ENCODE measurements at regions not wholly inside any gene's neighbourhood (a gene's known extent, or its start where the extent isn't known, plus 50 kb on each side); places are given as distances from the start of the nearest gene placed in this dataset.

DNA sequence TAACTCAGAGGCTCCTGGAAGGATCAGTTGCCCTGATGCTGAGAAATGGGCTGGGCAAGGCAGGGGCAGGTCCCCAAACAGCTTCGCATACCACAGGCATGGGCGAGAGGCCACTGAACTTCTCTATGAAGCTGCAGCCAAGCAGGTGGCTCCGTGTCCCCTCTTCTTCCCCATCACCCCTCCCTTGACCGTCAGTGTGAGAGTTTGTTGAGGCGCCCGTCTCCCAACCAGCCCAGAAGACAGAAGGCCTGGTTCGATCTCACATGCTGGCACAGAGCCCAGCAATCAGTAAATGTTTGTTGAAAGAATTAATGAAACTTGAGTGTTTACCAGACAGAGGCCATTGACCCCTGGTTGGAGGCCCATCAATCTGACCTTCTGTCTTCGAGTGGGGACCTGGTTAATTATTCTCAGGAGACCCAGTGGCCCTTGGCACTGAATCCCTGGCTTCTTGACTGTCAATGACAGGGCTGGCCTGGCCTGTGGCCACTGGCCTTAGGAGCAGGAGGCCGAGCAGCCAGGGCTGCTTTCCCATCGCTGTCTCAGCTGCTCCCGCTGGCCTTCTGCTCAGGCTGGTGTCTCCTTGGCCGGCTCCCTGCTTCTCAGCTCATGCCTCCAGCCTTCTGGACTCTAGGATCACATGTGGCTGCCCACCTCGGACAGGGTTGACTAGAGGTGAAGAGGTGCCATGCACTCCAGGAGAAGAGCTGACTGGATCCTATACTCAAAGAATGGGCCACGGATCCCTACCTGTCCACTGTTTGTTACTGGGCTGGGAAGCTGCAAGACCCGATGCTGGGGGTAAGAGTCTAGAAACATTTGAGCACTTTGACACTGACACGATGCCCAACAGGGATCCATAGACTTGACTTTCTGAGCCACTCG, 113.4 kb downstream of the ASB7 start:
- intact Hi-C loops (cut with DNase I), result no loop called here
- Histone ChIP-seq H3K27me3 (no peaks in the 10 kb centered on the region), H3K36me3 (no peaks in the 10 kb centered on the region), H3K9me3 (no peaks in the 10 kb centered on the region), H3K4me1 (peaks cover 0 to 36% (median 32%) of the 10 kb centered on the region in 4 donors), H3K4me3 (no peak overlapping the region), H3K27ac (no peak overlapping the region)
- TF ChIP-seq POLR2A (IDR thresholded peaks at IDR 0.05) (no peak), POLR2AphosphoS5 (IDR thresholded peaks at IDR 0.05) (no peak), EP300 (IDR thresholded peaks at IDR 0.05) (no peak)
- TF ChIP-seq, protein P1, sequence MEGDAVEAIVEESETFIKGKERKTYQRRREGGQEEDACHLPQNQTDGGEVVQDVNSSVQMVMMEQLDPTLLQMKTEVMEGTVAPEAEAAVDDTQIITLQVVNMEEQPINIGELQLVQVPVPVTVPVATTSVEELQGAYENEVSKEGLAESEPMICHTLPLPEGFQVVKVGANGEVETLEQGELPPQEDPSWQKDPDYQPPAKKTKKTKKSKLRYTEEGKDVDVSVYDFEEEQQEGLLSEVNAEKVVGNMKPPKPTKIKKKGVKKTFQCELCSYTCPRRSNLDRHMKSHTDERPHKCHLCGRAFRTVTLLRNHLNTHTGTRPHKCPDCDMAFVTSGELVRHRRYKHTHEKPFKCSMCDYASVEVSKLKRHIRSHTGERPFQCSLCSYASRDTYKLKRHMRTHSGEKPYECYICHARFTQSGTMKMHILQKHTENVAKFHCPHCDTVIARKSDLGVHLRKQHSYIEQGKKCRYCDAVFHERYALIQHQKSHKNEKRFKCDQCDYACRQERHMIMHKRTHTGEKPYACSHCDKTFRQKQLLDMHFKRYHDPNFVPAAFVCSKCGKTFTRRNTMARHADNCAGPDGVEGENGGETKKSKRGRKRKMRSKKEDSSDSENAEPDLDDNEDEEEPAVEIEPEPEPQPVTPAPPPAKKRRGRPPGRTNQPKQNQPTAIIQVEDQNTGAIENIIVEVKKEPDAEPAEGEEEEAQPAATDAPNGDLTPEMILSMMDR (IDR thresholded peaks at IDR 0.05), result no peak
- DNase-seq, result peak; percentile 51
- WGBS, 2 donors, result 69 to 75% methylated on average over 17 of the region's 17 CpGs

DNA sequence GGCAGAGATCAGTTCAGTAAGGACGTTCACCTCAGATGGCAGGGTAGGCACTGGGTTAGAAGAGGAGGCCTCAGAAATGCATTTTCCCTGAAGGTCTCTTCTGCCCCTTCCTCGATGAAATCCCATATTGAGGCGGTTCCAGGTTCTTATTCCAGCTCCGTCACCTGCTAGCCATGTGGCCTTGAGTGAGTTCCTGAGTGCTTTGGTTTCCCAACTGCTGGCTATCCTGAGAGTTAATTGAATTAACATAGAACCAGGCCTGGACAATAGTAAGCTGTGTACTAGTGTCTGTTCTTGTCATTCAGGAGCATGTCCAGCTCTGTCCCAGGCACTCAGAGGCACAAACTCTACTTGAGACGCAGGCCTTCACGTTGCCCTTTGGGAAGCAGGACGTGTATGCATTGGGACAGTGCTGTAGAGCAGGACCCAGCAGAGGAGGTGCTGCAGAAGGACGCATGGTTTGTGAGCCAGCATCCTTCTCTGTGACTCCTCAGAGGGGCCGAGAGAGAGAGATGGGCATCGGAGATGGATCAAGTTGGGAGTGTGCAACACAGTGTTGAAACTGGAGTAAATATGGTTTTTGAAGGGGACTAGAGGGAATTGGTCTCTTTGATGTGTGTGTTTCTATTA, 114.2 kb downstream of the ASB7 start:
- 92 to 93% methylated on average over 10 of the region's 10 CpGs for WGBS, 2 donors
- TF ChIP-seq POLR2A (IDR thresholded peaks at IDR 0.05) (no peak), EP300 (IDR thresholded peaks at IDR 0.05) (no peak), POLR2AphosphoS5 (IDR thresholded peaks at IDR 0.05) (no peak)
- TF ChIP-seq, protein P1 (IDR thresholded peaks at IDR 0.05), result no peak
- DNase-seq, result no peak
- intact Hi-C loops (cut with DNase I), result no loop called here
- Histone ChIP-seq H3K36me3 (no peaks in the 10 kb centered on the region), H3K4me3 (no peak overlapping the region), H3K4me1 (peaks cover 3 to 36% (median 28%) of the 10 kb centered on the region in 4 donors), H3K27me3 (no peaks in the 10 kb centered on the region), H3K27ac (no peak overlapping the region), H3K9me3 (no peaks in the 10 kb centered on the region)

DNA sequence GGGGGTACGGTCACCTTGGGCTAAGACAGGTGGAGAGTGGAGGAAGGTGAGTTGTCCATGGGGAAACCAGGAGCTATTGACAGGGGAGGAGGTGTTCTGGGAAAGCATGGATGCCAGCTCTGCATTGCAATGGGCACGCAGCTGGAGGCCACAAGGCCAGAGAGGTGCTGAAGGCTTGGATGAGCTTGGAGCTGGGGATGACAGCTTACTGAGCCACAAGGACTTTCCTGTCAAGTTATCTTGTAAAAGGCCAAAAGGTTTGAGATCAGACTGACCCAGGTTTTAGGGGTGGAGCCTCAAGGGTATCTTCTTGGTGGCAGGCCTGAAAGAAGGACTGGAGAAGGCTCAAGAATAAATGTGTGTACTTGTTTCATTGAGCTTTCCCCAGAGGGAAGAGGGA, 115.2 kb downstream of the ASB7 start:
- TF ChIP-seq EP300 (IDR thresholded peaks at IDR 0.05) (no peak), POLR2A (IDR thresholded peaks at IDR 0.05) (no peak), POLR2AphosphoS5 (IDR thresholded peaks at IDR 0.05) (no peak)
- TF ChIP-seq, protein P1 (IDR thresholded peaks at IDR 0.05), result no peak
- H3K4me1 ChIP-seq, result peaks cover 5 to 36% (median 28%) of the 10 kb centered on the region in 4 donors
- H3K36me3 ChIP-seq, result no peaks in the 10 kb centered on the region
- no peaks in the 10 kb centered on the region for H3K27me3 ChIP-seq
- intact Hi-C loops (cut with DNase I), result no loop called here
- H3K27ac ChIP-seq, result no peak overlapping the region
- DNase-seq, result peak; percentile 49
- 87 to 88% methylated on average over 2 of the region's 2 CpGs for WGBS, 2 donors
- H3K9me3 ChIP-seq, result no peaks in the 10 kb centered on the region
- no peak overlapping the region for H3K4me3 ChIP-seq

DNA sequence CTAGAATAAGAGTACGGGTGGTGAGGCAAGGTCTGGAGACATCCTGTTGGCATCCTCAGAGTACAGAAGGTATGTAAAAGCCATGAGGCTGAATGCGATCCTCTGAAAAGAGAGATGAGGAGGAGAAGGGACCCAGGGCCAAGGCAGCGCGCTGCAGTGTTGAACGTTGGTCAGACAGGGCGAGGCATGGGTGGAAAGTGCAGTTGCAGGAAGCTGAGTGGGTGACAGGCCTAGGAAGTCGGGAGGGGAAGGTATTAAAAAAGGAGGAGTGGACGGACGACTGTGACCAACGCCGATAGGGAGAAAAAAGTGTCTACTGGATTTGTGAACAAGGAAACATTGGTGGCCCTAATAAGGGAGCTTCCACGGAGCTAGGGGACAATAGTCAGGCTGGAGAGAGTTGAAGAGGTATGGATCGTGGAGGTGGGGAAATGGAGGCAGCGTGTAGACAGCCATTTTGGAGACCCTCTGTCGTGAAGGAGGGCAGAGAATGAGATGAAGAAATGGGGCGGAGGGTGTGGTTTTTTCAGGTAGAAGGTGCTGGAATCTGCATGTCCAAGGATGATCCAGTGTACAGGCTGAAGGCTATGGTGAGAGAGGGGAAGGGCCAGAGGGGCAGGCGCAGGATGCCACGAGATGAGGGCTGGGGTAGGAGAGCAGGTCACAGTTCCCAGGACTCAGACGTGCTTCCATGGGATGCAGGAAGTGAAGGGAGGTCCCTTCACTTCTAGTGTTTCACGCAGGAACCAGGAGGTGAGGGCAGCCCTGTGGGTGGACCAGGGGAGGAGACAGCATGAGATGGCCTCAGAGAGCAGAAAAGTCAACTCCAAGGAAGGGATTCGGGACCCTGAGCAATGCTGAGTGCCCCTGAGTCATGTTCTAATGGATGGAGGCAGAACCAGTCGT, 115.9 kb downstream of the ASB7 start:
- DNase-seq, result peak; percentile 45

More for the DNA sequence above, 115.9 kb downstream of the ASB7 start:
- Histone ChIP-seq H3K36me3 (no peaks in the 10 kb centered on the region), H3K27ac (no peak overlapping the region), H3K4me3 (no peak overlapping the region), H3K4me1 (peaks cover 5 to 36% (median 26%) of the 10 kb centered on the region in 4 donors), H3K27me3 (no peaks in the 10 kb centered on the region), H3K9me3 (no peaks in the 10 kb centered on the region)
- intact Hi-C loops (cut with DNase I), result no loop called here
- 75 to 86% methylated on average over 22 of the region's 22 CpGs for WGBS, 2 donors
- TF ChIP-seq POLR2A (IDR thresholded peaks at IDR 0.05), result no peak
- TF ChIP-seq EP300 (IDR thresholded peaks at IDR 0.05), result no peak
- TF ChIP-seq, protein P1 (IDR thresholded peaks at IDR 0.05), result no peak
- no peak for TF ChIP-seq POLR2AphosphoS5 (IDR thresholded peaks at IDR 0.05)

All from sigmoid colon (tissue), 6 donors.